ENCODE measurements at regions not wholly inside any gene's neighbourhood (a gene's known extent, or its start where the extent isn't known, plus 50 kb on each side); places are given as distances from the start of the nearest gene placed in this dataset.

DNA sequence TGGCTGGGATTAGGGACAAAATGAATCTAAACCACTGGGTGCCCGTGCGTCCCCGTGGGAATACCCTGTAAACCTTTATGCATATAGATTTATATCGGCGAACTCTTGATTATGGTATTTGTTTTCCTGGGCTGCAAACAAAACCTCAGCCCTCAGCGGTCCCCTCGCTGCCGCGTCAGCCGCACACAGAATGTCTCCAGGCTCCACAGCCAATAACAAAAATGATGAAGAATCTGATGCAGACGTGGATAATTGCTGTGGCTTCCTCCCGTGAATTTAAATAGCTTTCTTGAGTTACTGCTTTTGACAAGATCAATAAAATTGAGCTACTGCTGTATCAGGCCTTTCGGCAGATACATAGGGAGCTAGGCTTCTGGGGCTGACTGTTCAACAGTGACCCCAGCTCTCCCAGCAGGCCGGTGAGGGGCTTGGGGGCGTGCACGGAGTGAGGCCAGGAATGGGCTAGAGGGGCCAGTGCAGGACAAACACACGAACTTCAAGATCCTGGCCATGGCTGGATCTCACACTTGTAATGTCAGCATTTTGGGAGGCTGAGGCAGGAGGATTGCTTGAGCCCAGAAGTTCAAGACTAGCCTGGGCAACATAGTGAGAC is 125.8 kb upstream of the NCOR2 start:
- TF ChIP-seq CTCF (IDR thresholded peaks at IDR 0.05; ENCODE audit: low read depth, low read length) (no peak), MAX (IDR thresholded peaks at IDR 0.05; ENCODE audit: low read depth, low read length) (no peak), POLR2A (IDR thresholded peaks at IDR 0.05; ENCODE audit: extremely low read depth, insufficient read length) (no peak)

Data from NB4 (cell line).